ENCODE measurements at regions not wholly inside any gene's neighbourhood (a gene's known extent, or its start where the extent isn't known, plus 50 kb on each side); places are given as distances from the start of the nearest gene placed in this dataset.

- peak; percentile 71 for DNase-seq (ENCODE audit: low read depth)
Observed at GRCh38 chr5:67425514-67425913, 228.9 kb upstream of the CD180 start.

- DNase-seq (ENCODE audit: low read depth), result no peak
Observed at GRCh38 chr5:67417839-67418238, 221.2 kb upstream of the CD180 start.

GRCh38 chr5:67416986-67417385, 220.4 kb upstream of the CD180 start:
- DNase-seq (ENCODE audit: low read depth), result no peak

- peak; percentile 28 for DNase-seq (ENCODE audit: low read depth)
Observed at GRCh38 chr5:67416133-67416937, 219.7 kb upstream of the CD180 start.

GRCh38 chr5:67414712-67415111, 218.1 kb upstream of the CD180 start:
- peak; percentile 80 for DNase-seq (ENCODE audit: low read depth)

GRCh38 chr5:67413721-67414120, 217.1 kb upstream of the CD180 start:
- DNase-seq (ENCODE audit: low read depth), result no peak

- no peak for DNase-seq (ENCODE audit: low read depth)
Observed at GRCh38 chr5:67409126-67409777, 212.7 kb upstream of the CD180 start.

- no peak for DNase-seq (ENCODE audit: low read depth)
Observed at GRCh38 chr5:67407979-67408378, 211.4 kb upstream of the CD180 start.

- no peak for DNase-seq (ENCODE audit: low read depth)
Observed at GRCh38 chr5:67405755-67406154, 209.2 kb upstream of the CD180 start.

- DNase-seq (ENCODE audit: low read depth), result no peak
Observed at GRCh38 chr5:67405101-67405364, 208.4 kb upstream of the CD180 start.

GRCh38 chr5:67404256-67405100, 207.9 kb upstream of the CD180 start:
- peak; percentile 52 for DNase-seq (ENCODE audit: low read depth)

GRCh38 chr5:67402526-67402925, 205.9 kb upstream of the CD180 start:
- no peak for DNase-seq (ENCODE audit: low read depth)

GRCh38 chr5:67401172-67401571, 204.6 kb upstream of the CD180 start:
- DNase-seq (ENCODE audit: low read depth), result no peak

GRCh38 chr5:67400752-67401151, 204.2 kb upstream of the CD180 start:
- no peak for DNase-seq (ENCODE audit: low read depth)

GRCh38 chr5:67395790-67396418, 199.3 kb upstream of the CD180 start:
- DNase-seq (ENCODE audit: low read depth), result no peak

- DNase-seq (ENCODE audit: low read depth), result no peak
Observed at GRCh38 chr5:67393211-67393610, 196.6 kb upstream of the CD180 start.

GRCh38 chr5:67390935-67391334, 194.3 kb upstream of the CD180 start:
- DNase-seq (ENCODE audit: low read depth), result peak; percentile 49

GRCh38 chr5:67383451-67383850, 186.9 kb upstream of the CD180 start:
- no peak for DNase-seq (ENCODE audit: low read depth)

GRCh38 chr5:67381236-67381880, 184.8 kb upstream of the CD180 start:
- no peak for DNase-seq (ENCODE audit: low read depth)

- DNase-seq (ENCODE audit: low read depth), result no peak
Observed at GRCh38 chr5:67380431-67380830, 183.8 kb upstream of the CD180 start.

- DNase-seq (ENCODE audit: low read depth), result no peak
Observed at GRCh38 chr5:67379753-67380152, 183.2 kb upstream of the CD180 start.

- no peak for DNase-seq (ENCODE audit: low read depth)
Observed at GRCh38 chr5:67378256-67378655, 181.7 kb upstream of the CD180 start.

All from renal cortical epithelial cell (primary cell).